Gastrocnemius medialis (tissue), 4 donors: ENCODE measurements at regions not wholly inside any gene's neighbourhood (a gene's known extent, or its start where the extent isn't known, plus 50 kb on each side); places are given as distances from the start of the nearest gene placed in this dataset.

Experiments
- CTCF ChIP-seq, 5 experiments: fragments of 450-650 bp in 3 of 5; fragments of 200-600 bp in 2 of 5; sonication (generic) in 2 of 5; IDR thresholded peaks in 4 of 5; conservative IDR thresholded peaks in 1 of 5; 1 replicate in 4 of 5; 2 replicates in 1 of 5; pipeline ENCODE4 v1.5.1; 2016 to 2019; ENCODE audit warnings: antibody characterized with exemption in 5 of 5, mild to moderate bottlenecking in 3 of 5, moderate library complexity in 3 of 5
- POLR2A ChIP-seq, 2 donors: fragments of 450-650 bp; IDR thresholded peaks; one replicate each; pipeline ENCODE4 v1.6.1; 2017; ENCODE audit warnings: antibody characterized with exemption in 2 of 2, mild to moderate bottlenecking in 2 of 2, moderate library complexity in 2 of 2

- no peak for TF ChIP-seq CTCF (IDR thresholded peaks at IDR 0.05 in 4 of 5, conservative IDR thresholded peaks at IDR 0.05 in 1 of 5)
- TF ChIP-seq POLR2A (IDR thresholded peaks at IDR 0.05), result no peak
Measured at GRCh38 chr18:30094556-30094955, 948.0 kb downstream of the DSC3 start.
